Left lung (tissue), 4 donors: ENCODE measurements at regions not wholly inside any gene's neighbourhood (a gene's known extent, or its start where the extent isn't known, plus 50 kb on each side); places are given as distances from the start of the nearest gene placed in this dataset.

ENCODE experiments used
- ATAC-seq: fragments of 200-7000 bp; cut with Tn5 transposase; one replicate; pipeline ENCODE4 v1.9.1; 2020; ENCODE audit warnings: moderate library complexity
- DNase-seq, 4 donors: peaks; one replicate each; pipeline ENCODE4 v3.0.0-alpha.2; 2013 to 2020
- H3K27ac ChIP-seq, 2 donors: fragments of 200-600 bp; sonication (generic) in 1 of 2; one replicate each; pipeline versions ENCODE4 v1.5.0 to v1.8.0; 2020 to 2021
- H3K27me3 ChIP-seq, 2 donors: fragments of 200-600 bp; sonication (generic) in 1 of 2; one replicate each; pipeline versions ENCODE4 v1.5.0 to v1.8.0; 2020 to 2021
- H3K36me3 ChIP-seq, 2 donors: fragments of 200-600 bp; sonication (generic) in 1 of 2; one replicate each; pipeline versions ENCODE4 v1.5.0 to v1.8.0; 2020 to 2021
- H3K4me1 ChIP-seq, 2 donors: fragments of 200-600 bp; one replicate each; pipeline ENCODE4 v1.8.0; 2021
- H3K4me3 ChIP-seq, 2 donors: fragments of 200-600 bp; sonication (generic) in 1 of 2; one replicate each; pipeline versions ENCODE4 v1.5.0 to v1.8.0; 2020 to 2021; ENCODE audit warnings: mild to moderate bottlenecking in 1 of 2
- H3K9me3 ChIP-seq, 2 donors: fragments of 200-600 bp; sonication (generic) in 1 of 2; one replicate each; pipeline versions ENCODE4 v1.5.0 to v1.8.0; 2020 to 2021
- CTCF ChIP-seq, 2 donors: fragments of 200-600 bp; sonication (generic) in 1 of 2; IDR thresholded peaks; one replicate each; pipeline versions ENCODE4 v1.5.0 to v1.8.0; 2021; ENCODE audit warnings: antibody characterized with exemption in 2 of 2
- intact Hi-C, 2 donors: fragments of 100-400 bp; cut with DNase I; formaldehyde crosslinking; loops; one replicate each; pipeline versions ENCODE4 v1.11.2 to v1.14.2; 2022
- donor health status: DM: no; HTN: yes; CAD: no.
- donor health status: DM: no; HTN: no; CAD: no.

- ATAC-seq = no peak
- Histone ChIP-seq H3K4me3 (no peak overlapping the region), H3K4me1 (no peaks in the 10 kb centered on the region), H3K36me3 (no peaks in the 10 kb centered on the region), H3K9me3 (peaks cover 0 to 10% of the 10 kb centered on the region in 2 donors), H3K27ac (no peak overlapping the region), H3K27me3 (no peaks in the 10 kb centered on the region)
- no peak for TF ChIP-seq CTCF (IDR thresholded peaks at IDR 0.05)
- DNase-seq = no peak
- intact Hi-C loops = no loop called here
Observed at GRCh38 chr14:62604524-62604923, 440.7 kb downstream of the KCNH5 start.

- DNase-seq = no peak
- intact Hi-C loops = no loop called here
- H3K36me3 ChIP-seq = no peaks in the 10 kb centered on the region
- H3K4me3 ChIP-seq = no peak overlapping the region
- no peak for TF ChIP-seq CTCF (IDR thresholded peaks at IDR 0.05)
- no peaks in the 10 kb centered on the region for H3K27me3 ChIP-seq
- H3K27ac ChIP-seq = no peak overlapping the region
- no peaks in the 10 kb centered on the region for H3K4me1 ChIP-seq
- H3K9me3 ChIP-seq = peaks cover 0 to 1% of the 10 kb centered on the region in 2 donors
- ATAC-seq = no peak
Observed at GRCh38 chr14:62614122-62614521, 431.1 kb downstream of the KCNH5 start.

GRCh38 chr14:62616668-62617067 lies 428.6 kb downstream of the KCNH5 start:
- Histone ChIP-seq H3K27ac (no peak overlapping the region), H3K4me1 (no peaks in the 10 kb centered on the region), H3K36me3 (no peaks in the 10 kb centered on the region), H3K9me3 (peaks cover 0 to 1% of the 10 kb centered on the region in 2 donors), H3K4me3 (no peak overlapping the region), H3K27me3 (no peaks in the 10 kb centered on the region)
- DNase-seq (no peak), ATAC-seq (no peak)
- intact Hi-C loops = no loop called here
- no peak for TF ChIP-seq CTCF (IDR thresholded peaks at IDR 0.05)

GRCh38 chr14:62626416-62626815 lies 418.8 kb downstream of the KCNH5 start:
- Histone ChIP-seq H3K36me3 (no peaks in the 10 kb centered on the region), H3K27ac (no peak overlapping the region), H3K4me1 (no peaks in the 10 kb centered on the region), H3K9me3 (peaks cover 0 to 21% of the 10 kb centered on the region in 2 donors), H3K27me3 (no peaks in the 10 kb centered on the region), H3K4me3 (no peak overlapping the region)
- DNase-seq = no peak
- no peak for ATAC-seq
- intact Hi-C loops = no loop called here
- no peak for TF ChIP-seq CTCF (IDR thresholded peaks at IDR 0.05)

GRCh38 chr14:62629176-62629725 lies 416.0 kb downstream of the KCNH5 start:
- H3K9me3 ChIP-seq = peaks cover 0 to 9% of the 10 kb centered on the region in 2 donors
- no peaks in the 10 kb centered on the region for H3K4me1 ChIP-seq
- no peak for TF ChIP-seq CTCF (IDR thresholded peaks at IDR 0.05)
- DNase-seq (no peak), ATAC-seq (no peak)
- no peak overlapping the region for H3K27ac ChIP-seq
- H3K27me3 ChIP-seq = no peaks in the 10 kb centered on the region
- no peak overlapping the region for H3K4me3 ChIP-seq
- intact Hi-C loops = no loop called here
- no peaks in the 10 kb centered on the region for H3K36me3 ChIP-seq
